A204.1 (cell line): ENCODE measurements at regions not wholly inside any gene's neighbourhood (a gene's known extent, or its start where the extent isn't known, plus 50 kb on each side); places are given as distances from the start of the nearest gene placed in this dataset.

ENCODE experiments used
- FAIRE-seq: peaks from 2 replicates; lab custom pipeline; 2012; peaks lifted over from hg19 to GRCh38; lab: Jason Lieb, UNC

- FAIRE-seq = no peak
Observed at GRCh38 chr4:44931720-44932119, 205.4 kb upstream of the GNPDA2 start.

- FAIRE-seq = no peak
Observed at GRCh38 chr4:44928785-44929184, 202.4 kb upstream of the GNPDA2 start.

DNA sequence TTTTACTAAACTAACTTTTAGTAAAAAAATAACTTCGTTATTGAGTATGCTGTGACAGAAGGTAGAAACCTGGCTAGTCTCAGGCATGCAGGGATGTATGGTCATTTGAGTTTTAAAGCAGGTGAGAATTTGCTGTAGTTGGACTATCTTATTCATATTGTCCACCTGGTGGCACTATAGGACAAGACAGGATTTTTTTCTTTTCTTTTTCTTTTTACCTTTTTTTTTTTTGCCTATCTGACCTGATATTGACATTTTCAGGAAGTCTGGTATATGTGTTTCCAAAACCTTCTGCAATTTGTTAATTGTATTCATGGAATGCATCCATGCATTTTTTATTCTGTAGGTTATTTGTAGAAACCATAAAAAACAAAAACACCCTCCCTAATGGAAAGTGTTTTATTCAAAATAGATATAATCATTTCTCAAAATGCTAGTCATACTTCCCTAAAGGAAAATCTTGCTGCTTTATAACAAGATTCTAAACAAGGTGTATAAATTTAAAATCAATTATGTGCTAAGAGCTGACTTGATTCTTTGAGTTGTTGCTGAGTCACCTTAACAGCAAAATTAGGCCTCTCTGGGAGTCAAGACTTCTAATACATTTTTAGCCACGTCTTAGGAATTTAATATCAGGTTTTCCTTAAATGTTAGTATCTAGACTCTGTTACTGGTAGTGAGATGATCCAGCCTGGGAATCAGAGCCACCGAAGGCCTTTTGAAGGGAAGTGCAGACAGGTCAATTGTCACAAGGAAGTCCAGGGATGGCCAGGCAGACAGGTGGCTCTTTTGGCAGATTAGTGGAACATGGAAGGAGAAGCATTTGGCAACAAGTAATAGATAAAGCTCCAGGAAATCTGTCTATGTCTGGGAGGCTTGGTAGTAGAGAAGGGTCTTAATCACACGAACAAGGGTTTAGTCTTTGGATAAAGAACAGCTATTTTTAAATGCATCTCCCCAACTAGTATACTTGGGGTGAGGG is 201.3 kb upstream of the GNPDA2 start:
- peak; percentile 94 for FAIRE-seq

DNA sequence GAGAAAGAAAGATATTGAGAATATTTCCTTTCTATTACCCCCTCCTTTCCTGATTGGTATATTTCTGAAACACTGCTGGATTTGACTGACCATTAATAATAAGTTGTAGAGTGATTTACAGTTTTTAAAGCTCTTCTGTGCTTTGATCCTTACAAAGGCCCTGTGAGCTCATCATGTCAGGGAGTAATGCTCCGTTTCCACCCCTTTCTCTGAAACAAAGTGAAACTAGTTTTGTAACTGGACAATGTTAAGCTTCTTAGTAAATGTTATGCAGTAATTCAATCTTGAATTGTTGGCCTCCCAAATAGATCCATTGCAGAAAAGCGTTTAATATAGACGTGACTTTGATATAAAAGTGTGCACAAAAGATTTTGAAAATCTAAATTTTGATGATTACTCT is 190.1 kb upstream of the GNPDA2 start:
- FAIRE-seq = no peak

GRCh38 chr4:44914748-44915147 is 188.4 kb upstream of the GNPDA2 start:
- FAIRE-seq = no peak

GRCh38 chr4:44914223-44914622 is 187.9 kb upstream of the GNPDA2 start:
- no peak for FAIRE-seq

DNA sequence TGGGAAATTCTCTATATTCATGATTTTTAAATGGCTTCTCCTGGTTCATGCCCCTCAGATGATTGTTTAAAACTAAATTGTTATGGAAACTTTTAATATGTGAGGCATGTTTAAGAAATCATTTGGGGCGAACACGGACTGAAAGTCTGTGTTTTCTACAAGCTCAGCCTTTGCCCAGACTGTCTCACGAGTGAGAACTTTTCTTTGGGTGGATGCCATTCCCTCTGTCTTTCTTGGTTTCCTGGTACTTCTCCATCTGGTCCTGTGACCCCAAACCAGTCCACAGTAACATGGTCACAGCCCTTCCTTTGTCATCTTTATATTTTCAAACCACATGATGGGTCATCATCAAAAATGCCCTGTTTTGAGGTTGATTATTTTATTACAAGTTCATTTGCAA is 186.6 kb upstream of the GNPDA2 start:
- no peak for FAIRE-seq

- no peak for FAIRE-seq
Observed at GRCh38 chr4:44908565-44908964, 182.2 kb upstream of the GNPDA2 start.

GRCh38 chr4:44872246-44872645 is 145.9 kb upstream of the GNPDA2 start:
- FAIRE-seq = no peak

DNA sequence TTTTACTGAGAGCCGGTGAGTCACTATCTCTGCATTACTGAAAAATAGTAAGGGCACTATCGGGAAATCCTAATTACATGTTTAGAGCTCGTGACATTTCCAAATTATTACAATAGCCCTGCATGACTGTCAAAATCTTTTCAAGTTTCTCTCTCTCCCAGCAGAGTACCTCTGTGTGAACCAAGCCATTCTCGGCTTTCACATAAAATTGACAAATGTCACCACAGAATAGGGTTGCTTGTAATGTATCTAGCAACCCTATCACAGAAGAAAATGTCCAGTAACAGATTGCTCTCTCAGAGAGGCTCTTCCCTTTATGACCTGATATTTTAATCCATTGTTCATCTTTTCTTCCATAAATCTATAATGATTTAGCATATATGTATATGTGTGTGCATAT is 144.8 kb upstream of the GNPDA2 start:
- no peak for FAIRE-seq

- no peak for FAIRE-seq
Observed at GRCh38 chr4:44869985-44870384, 143.6 kb upstream of the GNPDA2 start.

DNA sequence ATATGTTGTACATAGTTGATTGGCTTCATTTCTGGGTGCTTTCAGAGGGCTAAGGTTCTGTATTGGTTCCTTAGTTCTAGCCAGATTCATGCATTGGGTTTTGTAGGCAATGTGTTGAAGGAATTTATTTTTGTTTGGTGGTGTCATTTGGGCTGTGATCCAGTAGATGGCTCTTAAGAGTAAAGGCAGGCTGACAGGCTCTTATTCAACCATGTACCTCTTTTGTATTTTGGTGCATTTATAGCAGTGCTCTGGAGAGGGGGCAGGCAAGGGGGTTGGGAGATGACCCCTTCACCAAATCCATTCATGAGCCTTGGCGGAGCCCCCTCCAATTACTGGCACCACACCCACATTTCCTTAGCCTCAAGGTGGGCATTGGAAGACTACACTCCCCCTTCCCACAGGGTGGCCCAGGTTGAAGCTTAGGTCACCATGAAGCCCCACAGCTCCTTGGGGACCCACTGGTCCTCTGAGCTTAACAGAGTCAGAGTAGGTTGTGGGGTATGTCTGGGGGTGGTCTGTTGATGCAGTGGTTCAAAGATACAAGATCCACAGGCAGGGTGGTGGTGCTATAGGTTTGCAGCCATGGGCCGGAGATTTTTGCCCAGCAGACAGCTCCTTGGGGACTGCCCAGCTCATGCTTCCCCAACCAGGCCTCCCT is 143.0 kb upstream of the GNPDA2 start:
- FAIRE-seq = no peak

DNA sequence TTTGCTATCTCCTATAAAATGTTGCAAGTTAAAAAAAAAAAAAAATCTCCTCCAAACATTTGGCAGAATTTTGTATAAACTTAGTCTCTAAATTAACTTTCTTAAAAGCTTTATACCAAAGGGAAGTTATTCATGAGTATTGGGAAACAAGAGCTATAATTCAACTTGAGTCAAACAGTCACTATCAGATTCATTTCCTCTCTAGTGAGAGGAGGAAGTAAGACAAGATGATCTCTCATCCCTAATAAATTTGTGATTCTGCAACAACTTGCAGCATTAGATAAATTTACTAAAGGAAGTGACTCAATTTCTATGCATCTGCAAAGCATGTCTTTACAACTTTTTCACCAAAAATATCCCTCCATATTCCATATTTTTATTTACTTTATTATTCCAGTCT is 135.4 kb upstream of the GNPDA2 start:
- FAIRE-seq = no peak

DNA sequence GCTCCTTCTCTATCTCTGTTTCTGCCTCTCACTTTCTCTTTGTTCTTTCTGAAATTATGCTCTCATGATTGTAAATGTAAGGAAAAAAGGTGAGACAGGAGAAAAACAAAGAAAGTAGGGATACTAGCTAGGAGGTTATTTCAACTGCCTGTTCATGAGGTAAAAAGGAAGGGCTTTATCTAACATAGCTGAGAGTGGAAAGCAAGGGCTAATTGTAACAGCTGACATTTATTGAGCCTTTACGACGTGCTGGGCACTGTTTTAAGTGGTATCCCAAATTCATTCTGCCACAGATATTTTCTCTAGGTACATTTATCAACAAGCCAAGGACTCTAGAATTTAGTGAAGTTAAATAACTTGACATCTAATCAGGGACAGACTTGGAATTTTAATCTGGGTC is 133.1 kb upstream of the GNPDA2 start:
- FAIRE-seq = no peak

DNA sequence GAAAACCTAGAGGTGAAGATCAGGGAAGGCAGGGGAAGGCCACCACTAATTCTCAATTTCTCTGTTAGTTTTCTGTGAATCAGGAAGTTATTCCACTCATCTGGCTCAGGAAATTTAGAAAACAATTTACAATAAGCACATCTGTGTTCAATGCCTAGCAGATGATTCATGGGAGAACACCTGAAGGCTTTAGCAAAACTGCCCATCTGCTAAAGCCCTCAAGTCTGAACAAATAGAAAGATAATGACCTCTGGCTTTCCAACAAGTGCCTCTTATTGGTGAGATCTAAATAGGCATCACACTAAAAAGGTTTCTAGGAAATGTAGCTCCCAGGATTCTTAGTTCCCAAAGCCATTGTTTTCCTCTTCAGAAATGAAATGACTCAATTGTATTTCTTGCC is 122.1 kb upstream of the GNPDA2 start:
- FAIRE-seq = no peak

GRCh38 chr4:44845993-44846392 is 119.6 kb upstream of the GNPDA2 start:
- no peak for FAIRE-seq

DNA sequence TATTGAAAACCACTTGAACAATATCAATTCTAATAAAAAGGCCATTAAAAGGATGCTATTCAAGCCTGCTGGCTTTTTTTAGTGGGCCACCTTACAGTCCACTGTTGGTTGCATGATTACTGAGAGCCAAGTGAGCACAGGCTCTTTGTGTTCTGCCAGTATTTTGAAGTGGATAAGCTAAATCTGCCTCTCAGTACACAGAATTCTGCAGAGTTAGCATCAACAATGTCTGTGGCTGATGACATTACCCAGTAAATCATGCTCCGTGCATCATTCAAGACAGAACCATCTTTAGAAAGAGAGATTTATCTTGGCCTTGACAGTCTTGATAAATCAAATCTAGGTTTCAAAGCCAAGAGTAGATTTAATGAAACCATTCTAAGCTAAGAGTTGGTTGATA is 119.0 kb upstream of the GNPDA2 start:
- FAIRE-seq = no peak

GRCh38 chr4:44842531-44842930 is 116.2 kb upstream of the GNPDA2 start:
- FAIRE-seq = no peak

- FAIRE-seq = no peak
Observed at GRCh38 chr4:44817930-44818329, 91.6 kb upstream of the GNPDA2 start.

GRCh38 chr4:44806071-44806470 is 79.7 kb upstream of the GNPDA2 start:
- FAIRE-seq = no peak

DNA sequence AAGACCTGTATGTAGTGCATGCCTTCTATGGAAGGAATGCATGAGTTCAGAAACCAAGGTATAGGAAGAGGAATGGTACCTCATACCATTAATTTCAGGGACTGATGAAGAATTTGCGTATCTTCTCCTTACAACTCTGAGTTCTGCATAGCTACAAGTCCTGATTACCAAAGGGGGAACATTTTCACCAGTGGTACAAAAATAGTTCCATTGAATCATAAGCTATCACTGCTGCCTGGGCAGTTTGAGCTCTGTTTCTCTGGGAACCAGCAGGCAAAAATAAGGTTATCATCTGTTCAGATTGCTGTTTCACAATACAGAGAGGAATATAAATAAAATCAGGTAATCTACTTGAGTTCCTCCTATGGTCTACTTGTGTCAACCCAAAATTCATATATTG is 77.9 kb upstream of the GNPDA2 start:
- no peak for FAIRE-seq

DNA sequence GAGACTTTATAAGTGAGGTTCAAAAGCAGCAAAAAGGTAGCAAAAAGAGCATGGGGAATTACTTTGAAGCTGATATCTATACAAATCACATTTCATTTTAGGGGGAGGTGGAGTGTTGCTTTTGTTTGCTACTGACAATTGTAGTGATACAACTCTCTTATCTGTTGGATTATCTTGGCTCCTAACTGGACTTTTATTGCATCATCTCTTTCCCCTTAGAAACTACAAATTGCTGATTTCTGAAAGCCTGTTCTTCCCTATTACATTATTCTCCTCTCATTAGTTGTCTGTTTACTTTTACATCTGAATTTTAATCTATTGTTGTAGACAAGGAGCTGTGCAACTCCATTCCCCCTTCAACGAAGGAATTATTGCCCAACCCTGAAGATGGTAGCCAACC is 75.0 kb upstream of the GNPDA2 start:
- FAIRE-seq = no peak

DNA sequence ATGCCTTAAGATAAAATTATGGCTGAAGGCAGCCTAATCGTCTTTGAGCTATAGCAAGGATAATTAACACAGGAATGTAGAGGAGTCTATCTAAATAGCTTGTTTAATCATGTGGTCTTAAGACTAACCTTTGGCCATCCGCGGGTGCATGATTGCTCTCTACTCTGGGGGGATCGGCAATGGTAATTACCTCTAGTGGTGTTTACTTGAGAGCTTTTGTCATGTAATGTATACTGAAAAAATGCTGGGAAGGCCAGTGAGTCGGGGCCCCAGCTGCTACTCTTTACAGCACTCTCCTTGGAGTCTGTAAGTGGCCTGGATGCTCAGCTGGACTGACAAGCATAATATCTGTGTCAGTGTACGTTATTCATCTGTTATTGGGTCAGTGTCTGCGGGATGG is 65.5 kb upstream of the GNPDA2 start:
- FAIRE-seq = no peak

DNA sequence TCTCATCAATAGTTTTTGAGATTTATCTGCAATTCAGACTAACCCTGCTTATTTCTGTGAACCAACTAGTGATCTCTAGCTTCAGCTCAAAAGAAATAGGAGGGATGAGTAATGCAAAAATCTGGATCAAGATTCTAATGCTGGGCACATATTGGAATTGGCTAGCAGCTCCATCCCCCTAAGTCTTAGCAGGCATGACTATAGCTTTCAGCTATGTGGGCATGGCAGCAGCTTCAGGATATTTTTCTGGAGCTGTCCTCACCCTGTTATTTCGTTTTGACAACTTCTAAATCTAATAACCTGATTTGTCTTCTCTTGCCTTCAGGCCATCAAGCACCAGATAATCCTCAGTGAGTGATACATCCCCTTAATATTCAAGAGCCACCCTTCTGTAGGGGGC is 50.8 kb upstream of the GNPDA2 start:
- FAIRE-seq = no peak
